K562 (cell line): ENCODE measurements at regions not wholly inside any gene's neighbourhood (a gene's known extent, or its start where the extent isn't known, plus 50 kb on each side); places are given as distances from the start of the nearest gene placed in this dataset.

Experiments used
- TF ChIP-seq, protein P1 (sequence below): fragments of 450-650 bp; IDR thresholded peaks from 2 replicates; pipeline ENCODE4 v1.6.1; 2016; ENCODE audit warnings: mild to moderate bottlenecking, moderate library complexity

GRCh38 chr12:92486443-92487137 lies 216.2 kb upstream of the PLEKHG7 start (continued):
- TF ChIP-seq, protein P1, sequence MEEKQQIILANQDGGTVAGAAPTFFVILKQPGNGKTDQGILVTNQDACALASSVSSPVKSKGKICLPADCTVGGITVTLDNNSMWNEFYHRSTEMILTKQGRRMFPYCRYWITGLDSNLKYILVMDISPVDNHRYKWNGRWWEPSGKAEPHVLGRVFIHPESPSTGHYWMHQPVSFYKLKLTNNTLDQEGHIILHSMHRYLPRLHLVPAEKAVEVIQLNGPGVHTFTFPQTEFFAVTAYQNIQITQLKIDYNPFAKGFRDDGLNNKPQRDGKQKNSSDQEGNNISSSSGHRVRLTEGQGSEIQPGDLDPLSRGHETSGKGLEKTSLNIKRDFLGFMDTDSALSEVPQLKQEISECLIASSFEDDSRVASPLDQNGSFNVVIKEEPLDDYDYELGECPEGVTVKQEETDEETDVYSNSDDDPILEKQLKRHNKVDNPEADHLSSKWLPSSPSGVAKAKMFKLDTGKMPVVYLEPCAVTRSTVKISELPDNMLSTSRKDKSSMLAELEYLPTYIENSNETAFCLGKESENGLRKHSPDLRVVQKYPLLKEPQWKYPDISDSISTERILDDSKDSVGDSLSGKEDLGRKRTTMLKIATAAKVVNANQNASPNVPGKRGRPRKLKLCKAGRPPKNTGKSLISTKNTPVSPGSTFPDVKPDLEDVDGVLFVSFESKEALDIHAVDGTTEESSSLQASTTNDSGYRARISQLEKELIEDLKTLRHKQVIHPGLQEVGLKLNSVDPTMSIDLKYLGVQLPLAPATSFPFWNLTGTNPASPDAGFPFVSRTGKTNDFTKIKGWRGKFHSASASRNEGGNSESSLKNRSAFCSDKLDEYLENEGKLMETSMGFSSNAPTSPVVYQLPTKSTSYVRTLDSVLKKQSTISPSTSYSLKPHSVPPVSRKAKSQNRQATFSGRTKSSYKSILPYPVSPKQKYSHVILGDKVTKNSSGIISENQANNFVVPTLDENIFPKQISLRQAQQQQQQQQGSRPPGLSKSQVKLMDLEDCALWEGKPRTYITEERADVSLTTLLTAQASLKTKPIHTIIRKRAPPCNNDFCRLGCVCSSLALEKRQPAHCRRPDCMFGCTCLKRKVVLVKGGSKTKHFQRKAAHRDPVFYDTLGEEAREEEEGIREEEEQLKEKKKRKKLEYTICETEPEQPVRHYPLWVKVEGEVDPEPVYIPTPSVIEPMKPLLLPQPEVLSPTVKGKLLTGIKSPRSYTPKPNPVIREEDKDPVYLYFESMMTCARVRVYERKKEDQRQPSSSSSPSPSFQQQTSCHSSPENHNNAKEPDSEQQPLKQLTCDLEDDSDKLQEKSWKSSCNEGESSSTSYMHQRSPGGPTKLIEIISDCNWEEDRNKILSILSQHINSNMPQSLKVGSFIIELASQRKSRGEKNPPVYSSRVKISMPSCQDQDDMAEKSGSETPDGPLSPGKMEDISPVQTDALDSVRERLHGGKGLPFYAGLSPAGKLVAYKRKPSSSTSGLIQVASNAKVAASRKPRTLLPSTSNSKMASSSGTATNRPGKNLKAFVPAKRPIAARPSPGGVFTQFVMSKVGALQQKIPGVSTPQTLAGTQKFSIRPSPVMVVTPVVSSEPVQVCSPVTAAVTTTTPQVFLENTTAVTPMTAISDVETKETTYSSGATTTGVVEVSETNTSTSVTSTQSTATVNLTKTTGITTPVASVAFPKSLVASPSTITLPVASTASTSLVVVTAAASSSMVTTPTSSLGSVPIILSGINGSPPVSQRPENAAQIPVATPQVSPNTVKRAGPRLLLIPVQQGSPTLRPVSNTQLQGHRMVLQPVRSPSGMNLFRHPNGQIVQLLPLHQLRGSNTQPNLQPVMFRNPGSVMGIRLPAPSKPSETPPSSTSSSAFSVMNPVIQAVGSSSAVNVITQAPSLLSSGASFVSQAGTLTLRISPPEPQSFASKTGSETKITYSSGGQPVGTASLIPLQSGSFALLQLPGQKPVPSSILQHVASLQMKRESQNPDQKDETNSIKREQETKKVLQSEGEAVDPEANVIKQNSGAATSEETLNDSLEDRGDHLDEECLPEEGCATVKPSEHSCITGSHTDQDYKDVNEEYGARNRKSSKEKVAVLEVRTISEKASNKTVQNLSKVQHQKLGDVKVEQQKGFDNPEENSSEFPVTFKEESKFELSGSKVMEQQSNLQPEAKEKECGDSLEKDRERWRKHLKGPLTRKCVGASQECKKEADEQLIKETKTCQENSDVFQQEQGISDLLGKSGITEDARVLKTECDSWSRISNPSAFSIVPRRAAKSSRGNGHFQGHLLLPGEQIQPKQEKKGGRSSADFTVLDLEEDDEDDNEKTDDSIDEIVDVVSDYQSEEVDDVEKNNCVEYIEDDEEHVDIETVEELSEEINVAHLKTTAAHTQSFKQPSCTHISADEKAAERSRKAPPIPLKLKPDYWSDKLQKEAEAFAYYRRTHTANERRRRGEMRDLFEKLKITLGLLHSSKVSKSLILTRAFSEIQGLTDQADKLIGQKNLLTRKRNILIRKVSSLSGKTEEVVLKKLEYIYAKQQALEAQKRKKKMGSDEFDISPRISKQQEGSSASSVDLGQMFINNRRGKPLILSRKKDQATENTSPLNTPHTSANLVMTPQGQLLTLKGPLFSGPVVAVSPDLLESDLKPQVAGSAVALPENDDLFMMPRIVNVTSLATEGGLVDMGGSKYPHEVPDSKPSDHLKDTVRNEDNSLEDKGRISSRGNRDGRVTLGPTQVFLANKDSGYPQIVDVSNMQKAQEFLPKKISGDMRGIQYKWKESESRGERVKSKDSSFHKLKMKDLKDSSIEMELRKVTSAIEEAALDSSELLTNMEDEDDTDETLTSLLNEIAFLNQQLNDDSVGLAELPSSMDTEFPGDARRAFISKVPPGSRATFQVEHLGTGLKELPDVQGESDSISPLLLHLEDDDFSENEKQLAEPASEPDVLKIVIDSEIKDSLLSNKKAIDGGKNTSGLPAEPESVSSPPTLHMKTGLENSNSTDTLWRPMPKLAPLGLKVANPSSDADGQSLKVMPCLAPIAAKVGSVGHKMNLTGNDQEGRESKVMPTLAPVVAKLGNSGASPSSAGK: no peak
